ENCODE measurements at regions not wholly inside any gene's neighbourhood (a gene's known extent, or its start where the extent isn't known, plus 50 kb on each side); places are given as distances from the start of the nearest gene placed in this dataset.

DNA sequence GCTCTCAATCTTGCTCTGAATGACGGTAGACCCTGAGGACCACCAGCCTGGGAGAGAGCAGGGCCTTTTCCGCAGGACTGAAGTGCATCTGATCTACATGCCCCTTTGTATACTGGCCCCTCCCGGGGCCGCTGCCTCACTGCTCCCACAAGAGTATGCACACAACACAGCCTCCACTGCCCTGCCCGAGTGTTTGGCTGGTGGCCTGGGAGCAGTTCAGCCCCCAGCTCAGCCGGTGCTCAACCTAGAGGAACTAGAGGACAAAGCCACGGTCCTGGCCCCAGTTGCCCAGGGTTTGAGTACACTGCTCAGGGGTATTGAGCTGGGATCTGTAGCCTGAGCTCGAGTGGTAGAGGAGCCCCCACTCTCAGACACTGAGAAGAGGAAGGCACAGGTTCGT is 118.9 kb upstream of the CAB39 start:
- H3K36me3 ChIP-seq (ENCODE audit: control insufficient read depth, insufficient read depth, low read length): no peaks in the 10 kb centered on the region
- H3K79me2 ChIP-seq (ENCODE audit: control insufficient read depth, insufficient read depth, low read length): no peaks in the 10 kb centered on the region
- no peaks in the 10 kb centered on the region for H3K4me1 ChIP-seq (ENCODE audit: control insufficient read depth, extremely low read depth, insufficient read depth, low read length)
- H3K9ac ChIP-seq (ENCODE audit: insufficient read depth, low read length): no peak overlapping the region
- no peak for DNase-seq (ENCODE audit: low read depth in 2 of 2)
- H3K27ac ChIP-seq (ENCODE audit: insufficient read depth, low read length): no peak overlapping the region
- no peaks in the 10 kb centered on the region for H4K20me1 ChIP-seq (ENCODE audit: control insufficient read depth, extremely low read depth, insufficient read depth, low read length)
- no peak overlapping the region for H3K4me2 ChIP-seq (ENCODE audit: extremely low read depth, insufficient read depth, low read length)
- H3K9me3 ChIP-seq (ENCODE audit: control insufficient read depth, insufficient read depth, low read depth, low read length): no peaks in the 10 kb centered on the region
- H3K27me3 ChIP-seq (ENCODE audit: control insufficient read depth, insufficient read depth, low read length): no peaks in the 10 kb centered on the region
- TF ChIP-seq, protein P1, sequence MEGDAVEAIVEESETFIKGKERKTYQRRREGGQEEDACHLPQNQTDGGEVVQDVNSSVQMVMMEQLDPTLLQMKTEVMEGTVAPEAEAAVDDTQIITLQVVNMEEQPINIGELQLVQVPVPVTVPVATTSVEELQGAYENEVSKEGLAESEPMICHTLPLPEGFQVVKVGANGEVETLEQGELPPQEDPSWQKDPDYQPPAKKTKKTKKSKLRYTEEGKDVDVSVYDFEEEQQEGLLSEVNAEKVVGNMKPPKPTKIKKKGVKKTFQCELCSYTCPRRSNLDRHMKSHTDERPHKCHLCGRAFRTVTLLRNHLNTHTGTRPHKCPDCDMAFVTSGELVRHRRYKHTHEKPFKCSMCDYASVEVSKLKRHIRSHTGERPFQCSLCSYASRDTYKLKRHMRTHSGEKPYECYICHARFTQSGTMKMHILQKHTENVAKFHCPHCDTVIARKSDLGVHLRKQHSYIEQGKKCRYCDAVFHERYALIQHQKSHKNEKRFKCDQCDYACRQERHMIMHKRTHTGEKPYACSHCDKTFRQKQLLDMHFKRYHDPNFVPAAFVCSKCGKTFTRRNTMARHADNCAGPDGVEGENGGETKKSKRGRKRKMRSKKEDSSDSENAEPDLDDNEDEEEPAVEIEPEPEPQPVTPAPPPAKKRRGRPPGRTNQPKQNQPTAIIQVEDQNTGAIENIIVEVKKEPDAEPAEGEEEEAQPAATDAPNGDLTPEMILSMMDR (conservative IDR thresholded peaks at IDR 0.05 in 1 of 2, IDR thresholded peaks at IDR 0.05 in 1 of 2; ENCODE audit: low read depth in 1 of 2, low read length in 2 of 2): no peak
- TF ChIP-seq EZH2 (IDR thresholded peaks at IDR 0.05; ENCODE audit: low read length, missing control alignments): no peak
- no peak overlapping the region for H2AFZ ChIP-seq (ENCODE audit: low read length)
- H3K4me3 ChIP-seq (replicated peaks in 1 of 4; ENCODE audit: control extremely low read depth in 1 of 4, insufficient read depth in 1 of 4, low read depth in 3 of 4, low read length in 4 of 4): no peak overlapping the region

DNA sequence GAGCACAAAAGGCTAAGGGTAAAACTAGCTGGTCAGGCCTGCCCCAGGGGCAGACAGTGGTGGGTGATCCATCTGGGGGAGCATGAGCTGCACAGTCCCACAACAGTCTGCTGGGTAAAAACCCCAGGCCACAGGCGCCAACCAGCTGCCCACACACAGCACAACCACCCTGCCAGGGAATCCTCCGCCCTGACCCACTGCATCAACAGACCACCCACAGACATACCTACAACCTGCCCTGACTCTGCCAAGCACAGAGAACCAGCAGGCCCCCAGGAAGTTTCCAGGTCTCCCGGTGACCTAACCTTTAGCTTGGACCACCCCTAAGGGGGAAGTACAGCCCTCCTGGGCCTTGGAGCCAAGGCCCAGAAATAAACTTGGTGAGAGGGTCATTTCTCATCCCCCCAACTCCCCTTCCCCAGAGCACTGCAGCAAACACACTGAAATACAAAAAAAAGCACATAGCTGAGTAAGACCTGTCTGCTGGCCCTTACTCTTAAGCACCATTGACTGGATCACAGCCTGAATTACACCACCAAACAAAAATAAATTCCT is 118.3 kb upstream of the CAB39 start:
- H3K27me3 ChIP-seq (ENCODE audit: control insufficient read depth, insufficient read depth, low read length): no peaks in the 10 kb centered on the region
- H3K4me3 ChIP-seq (replicated peaks in 1 of 4; ENCODE audit: control extremely low read depth in 1 of 4, insufficient read depth in 1 of 4, low read depth in 3 of 4, low read length in 4 of 4): no peak overlapping the region
- TF ChIP-seq, protein P1 (conservative IDR thresholded peaks at IDR 0.05 in 1 of 2, IDR thresholded peaks at IDR 0.05 in 1 of 2; ENCODE audit: low read depth in 1 of 2, low read length in 2 of 2): no peak
- TF ChIP-seq EZH2 (IDR thresholded peaks at IDR 0.05; ENCODE audit: low read length, missing control alignments): no peak
- H2AFZ ChIP-seq (ENCODE audit: low read length): no peak overlapping the region
- no peaks in the 10 kb centered on the region for H3K36me3 ChIP-seq (ENCODE audit: control insufficient read depth, insufficient read depth, low read length)
- no peak overlapping the region for H3K27ac ChIP-seq (ENCODE audit: insufficient read depth, low read length)
- no peak overlapping the region for H3K4me2 ChIP-seq (ENCODE audit: extremely low read depth, insufficient read depth, low read length)
- H3K4me1 ChIP-seq (ENCODE audit: control insufficient read depth, extremely low read depth, insufficient read depth, low read length): no peaks in the 10 kb centered on the region
- no peaks in the 10 kb centered on the region for H4K20me1 ChIP-seq (ENCODE audit: control insufficient read depth, extremely low read depth, insufficient read depth, low read length)
- no peak overlapping the region for H3K9ac ChIP-seq (ENCODE audit: insufficient read depth, low read length)
- no peak for DNase-seq (ENCODE audit: low read depth in 2 of 2)
- H3K79me2 ChIP-seq (ENCODE audit: control insufficient read depth, insufficient read depth, low read length): no peaks in the 10 kb centered on the region
- no peaks in the 10 kb centered on the region for H3K9me3 ChIP-seq (ENCODE audit: control insufficient read depth, insufficient read depth, low read depth, low read length)

DNA sequence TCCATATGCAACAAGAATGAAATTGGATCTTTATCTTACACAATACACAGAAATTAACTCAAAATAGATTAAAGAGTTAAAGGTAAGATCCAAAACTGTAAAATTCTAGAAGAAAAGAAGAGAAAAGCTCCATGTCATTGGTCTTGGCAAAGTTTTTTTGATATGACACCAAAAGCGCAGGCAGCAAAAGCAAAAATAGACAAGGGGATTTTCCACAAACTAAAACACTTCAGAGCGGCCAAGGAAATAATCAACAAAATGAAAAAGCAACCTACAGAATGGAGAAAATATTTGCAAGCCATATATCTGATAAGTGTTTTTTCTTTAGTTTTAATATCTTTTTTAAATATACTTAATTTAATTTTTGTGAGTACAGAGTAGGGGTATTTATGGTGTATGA is 112.8 kb upstream of the CAB39 start:
- Histone ChIP-seq H2AFZ (ENCODE audit: low read length) (no peak overlapping the region), H3K4me1 (ENCODE audit: control insufficient read depth, extremely low read depth, insufficient read depth, low read length) (no peaks in the 10 kb centered on the region), H3K27me3 (ENCODE audit: control insufficient read depth, insufficient read depth, low read length) (no peaks in the 10 kb centered on the region), H3K4me3 (replicated peaks in 1 of 4; ENCODE audit: control extremely low read depth in 1 of 4, insufficient read depth in 1 of 4, low read depth in 3 of 4, low read length in 4 of 4) (no peak overlapping the region), H3K9me3 (ENCODE audit: control insufficient read depth, insufficient read depth, low read depth, low read length) (no peaks in the 10 kb centered on the region), H3K9ac (ENCODE audit: insufficient read depth, low read length) (no peak overlapping the region), H4K20me1 (ENCODE audit: control insufficient read depth, extremely low read depth, insufficient read depth, low read length) (no peaks in the 10 kb centered on the region), H3K36me3 (ENCODE audit: control insufficient read depth, insufficient read depth, low read length) (no peaks in the 10 kb centered on the region), H3K27ac (ENCODE audit: insufficient read depth, low read length) (no peak overlapping the region), H3K4me2 (ENCODE audit: extremely low read depth, insufficient read depth, low read length) (no peak overlapping the region), H3K79me2 (ENCODE audit: control insufficient read depth, insufficient read depth, low read length) (no peaks in the 10 kb centered on the region)
- no peak for DNase-seq (ENCODE audit: low read depth in 2 of 2)
- TF ChIP-seq, protein P1 (conservative IDR thresholded peaks at IDR 0.05 in 1 of 2, IDR thresholded peaks at IDR 0.05 in 1 of 2; ENCODE audit: low read depth in 1 of 2, low read length in 2 of 2): no peak
- TF ChIP-seq EZH2 (IDR thresholded peaks at IDR 0.05; ENCODE audit: low read length, missing control alignments): no peak

Measured in fibroblast of lung (primary cell).